Type B pancreatic cell (in vitro differentiated cells): ENCODE measurements at regions not wholly inside any gene's neighbourhood (a gene's known extent, or its start where the extent isn't known, plus 50 kb on each side); places are given as distances from the start of the nearest gene placed in this dataset.

Experiments used
- DNase-seq: peaks from one replicate; pipeline ENCODE4 v3.0.0; 2021; ENCODE audit warnings: mixed read lengths; ENCODE audit not compliant: unreplicated experiment; ENCODE audit errors: extremely low spot score
- H3K27ac Mint-ChIP-seq: 2 replicates; pipeline ENCODE4 v1.8.0; 2021; ENCODE audit warnings: mild to moderate bottlenecking, mixed read lengths
- H3K27me3 Mint-ChIP-seq: 2 replicates; pipeline ENCODE4 v1.8.0; 2021; ENCODE audit warnings: mixed read lengths
- H3K36me3 Mint-ChIP-seq: 2 replicates; pipeline ENCODE4 v1.8.0; 2021; ENCODE audit warnings: mixed read lengths
- H3K4me1 Mint-ChIP-seq: one replicate; pipeline ENCODE4 v1.8.0; 2021; ENCODE audit warnings: mixed read lengths; ENCODE audit not compliant: unreplicated experiment
- H3K4me3 Mint-ChIP-seq: 2 replicates; pipeline ENCODE4 v1.8.0; 2021; ENCODE audit warnings: mild to moderate bottlenecking, mixed read lengths
- H3K9me3 Mint-ChIP-seq: 2 replicates; pipeline ENCODE4 v1.8.0; 2021; ENCODE audit warnings: mixed read lengths
- CTCF ChIP-seq: fragments of 200-600 bp; sonication (generic); conservative IDR thresholded peaks from 2 replicates; pipeline ENCODE4 v1.5.0; 2021; ENCODE audit warnings: antibody characterized with exemption, mild to moderate bottlenecking

- no peak for DNase-seq
- H3K27me3 Mint-ChIP-seq = peaks cover 7% of the 10 kb centered on the region
- no peak overlapping the region for H3K4me3 Mint-ChIP-seq
- H3K4me1 Mint-ChIP-seq = peaks cover 32% of the 10 kb centered on the region
- no peak overlapping the region for H3K27ac Mint-ChIP-seq
- TF ChIP-seq CTCF = no peak
- no peaks in the 10 kb centered on the region for H3K9me3 Mint-ChIP-seq
- no peaks in the 10 kb centered on the region for H3K36me3 Mint-ChIP-seq
Measured at GRCh38 chr1:235925016-235925415, 58.3 kb upstream of the LYST start.

GRCh38 chr1:235923466-235924021, 56.8 kb upstream of the LYST start:
- Mint-ChIP-seq H3K4me1 (peaks cover 47% of the 10 kb centered on the region), H3K4me3 (no peak overlapping the region), H3K27me3 (peaks cover 7% of the 10 kb centered on the region), H3K9me3 (no peaks in the 10 kb centered on the region), H3K27ac (peak overlapping the region; percentile 7), H3K36me3 (no peaks in the 10 kb centered on the region)
- no peak for DNase-seq
- no peak for TF ChIP-seq CTCF

DNA sequence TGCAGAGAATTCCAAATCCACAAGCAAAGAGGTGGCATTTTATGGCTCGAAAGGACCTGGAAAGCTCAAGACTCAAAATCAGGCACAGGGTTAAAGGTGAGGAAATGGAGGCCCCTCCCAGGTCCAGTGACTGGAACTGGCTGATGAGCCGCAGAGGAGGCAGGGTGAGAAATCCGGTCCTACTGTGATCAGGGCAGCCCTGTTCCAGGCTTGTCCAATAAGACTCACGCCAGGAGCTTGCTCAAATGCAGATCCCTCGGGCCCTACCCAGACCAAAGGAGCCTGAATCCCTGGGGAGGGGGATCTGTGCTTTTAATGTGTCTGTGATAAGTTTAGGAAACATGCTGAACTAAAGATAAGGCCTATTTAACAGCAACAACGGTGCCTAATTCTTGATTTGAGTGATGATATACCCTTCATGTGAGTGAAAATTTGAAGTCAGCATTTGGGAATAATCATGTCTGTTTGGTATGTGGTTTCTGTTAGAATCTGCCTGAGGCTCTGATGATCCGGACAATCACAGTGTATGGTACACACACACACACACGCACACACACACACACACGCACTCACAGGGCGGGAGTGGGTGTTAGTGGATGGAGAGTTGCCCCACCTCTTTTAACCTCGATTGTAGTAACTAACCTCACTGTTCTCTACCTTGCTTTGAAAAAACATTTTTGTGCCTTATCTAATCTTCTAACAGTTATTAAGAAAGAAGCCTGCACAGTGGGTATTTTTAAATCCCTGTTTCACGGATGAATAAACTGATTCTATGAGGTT, 54.1 kb upstream of the LYST start:
- Mint-ChIP-seq H3K27ac (peak overlapping the region; percentile 52), H3K9me3 (no peaks in the 10 kb centered on the region), H3K36me3 (no peaks in the 10 kb centered on the region), H3K4me1 (peaks cover 55% of the 10 kb centered on the region), H3K4me3 (no peak overlapping the region), H3K27me3 (peaks cover 7% of the 10 kb centered on the region)
- no peak for TF ChIP-seq CTCF
- DNase-seq = no peak

GRCh38 chr1:235919833-235920441, 53.2 kb upstream of the LYST start:
- Mint-ChIP-seq H3K9me3 (no peaks in the 10 kb centered on the region), H3K27me3 (peaks cover 7% of the 10 kb centered on the region), H3K36me3 (no peaks in the 10 kb centered on the region), H3K27ac (peak overlapping the region; percentile 20), H3K4me1 (peaks cover 55% of the 10 kb centered on the region), H3K4me3 (peak overlapping the region; percentile 36)
- TF ChIP-seq CTCF = no peak
- DNase-seq = no peak

GRCh38 chr1:235919127-235919832, 52.6 kb upstream of the LYST start:
- TF ChIP-seq CTCF = no peak
- no peaks in the 10 kb centered on the region for H3K36me3 Mint-ChIP-seq
- peaks cover 7% of the 10 kb centered on the region for H3K27me3 Mint-ChIP-seq
- H3K4me3 Mint-ChIP-seq = peak overlapping the region; percentile 37
- no peaks in the 10 kb centered on the region for H3K9me3 Mint-ChIP-seq
- H3K27ac Mint-ChIP-seq = peak overlapping the region; percentile 20
- DNase-seq = no peak
- H3K4me1 Mint-ChIP-seq = peaks cover 55% of the 10 kb centered on the region
